Activated CD4-positive, alpha-beta T cell treated with anti-CD3 and anti-CD28 coated beads, Interleukin-2, Interleukin-4, amounts not matched to agents 100 ng/mL and 50 ng/mL, durations not matched to agents 16 hours and 8 hours (primary cell): ENCODE measurements at regions not wholly inside any gene's neighbourhood (a gene's known extent, or its start where the extent isn't known, plus 50 kb on each side); places are given as distances from the start of the nearest gene placed in this dataset.

Experiments
- DNase-seq: peaks from one replicate; pipeline ENCODE4 v3.0.0-alpha.2; 2020; ENCODE audit warnings: low spot score

- no peak for DNase-seq
Observed at GRCh38 chr1:115140442-115141144, 51.3 kb upstream of the TSPAN2 start.

- no peak for DNase-seq
Observed at GRCh38 chr1:115139381-115139780, 50.1 kb upstream of the TSPAN2 start.
